GM18499 (cell line): ENCODE measurements at regions not wholly inside any gene's neighbourhood (a gene's known extent, or its start where the extent isn't known, plus 50 kb on each side); places are given as distances from the start of the nearest gene placed in this dataset.
"Not testable (repeated sequence)": the region's sequence is repeated elsewhere in the genome, so short reads cannot be mapped to it uniquely, and the experiment has no call there.

ENCODE experiments used
- ATAC-seq: cut with Tn5 transposase; IDR thresholded peaks from one replicate; pipeline ENCODE4 v1.9.1; 2021; ENCODE audit warnings: moderate number of reproducible peaks; ENCODE audit not compliant: insufficient read depth, unreplicated experiment

GRCh38 chr12:87202189-87202588 lies 827.0 kb downstream of the C12orf50 start:
- ATAC-seq: no peak

- ATAC-seq: no peak
Observed at GRCh38 chr12:87201598-87201997, 827.6 kb downstream of the C12orf50 start.

GRCh38 chr12:87200289-87200979 lies 828.8 kb downstream of the C12orf50 start:
- no peak for ATAC-seq

- no peak for ATAC-seq
Observed at GRCh38 chr12:87198181-87198580, 831.0 kb downstream of the C12orf50 start.

GRCh38 chr12:87196321-87196720 lies 832.9 kb downstream of the C12orf50 start:
- ATAC-seq: no peak

GRCh38 chr12:87194389-87194788 lies 834.8 kb downstream of the C12orf50 start:
- not testable (repeated sequence) for ATAC-seq

- no peak for ATAC-seq
Observed at GRCh38 chr12:87185367-87185766, 843.8 kb downstream of the C12orf50 start.

- no peak for ATAC-seq
Observed at GRCh38 chr12:87182696-87183233, 846.4 kb downstream of the C12orf50 start.

- no peak for ATAC-seq
Observed at GRCh38 chr12:87171356-87171755, 857.8 kb downstream of the C12orf50 start.

- ATAC-seq: no peak
Observed at GRCh38 chr12:87169010-87169409, 860.2 kb downstream of the C12orf50 start.

GRCh38 chr12:87165733-87166375 lies 863.3 kb downstream of the C12orf50 start:
- ATAC-seq: no peak

- no peak for ATAC-seq
Observed at GRCh38 chr12:87163122-87163521, 866.1 kb downstream of the C12orf50 start.

GRCh38 chr12:87160848-87161601 lies 868.2 kb downstream of the C12orf50 start:
- no peak for ATAC-seq

- no peak for ATAC-seq
Observed at GRCh38 chr12:87157791-87158190, 871.4 kb downstream of the C12orf50 start.

- no peak for ATAC-seq
Observed at GRCh38 chr12:87155621-87156020, 873.6 kb downstream of the C12orf50 start.

GRCh38 chr12:87152841-87153528 lies 876.2 kb downstream of the C12orf50 start:
- ATAC-seq: no peak

- ATAC-seq: no peak
Observed at GRCh38 chr12:87152075-87152474, 877.1 kb downstream of the C12orf50 start.

GRCh38 chr12:87150969-87151662 lies 878.1 kb downstream of the C12orf50 start:
- no peak for ATAC-seq

- no peak for ATAC-seq
Observed at GRCh38 chr12:87142342-87142741, 886.2 kb upstream of the MGAT4C start.

- no peak for ATAC-seq
Observed at GRCh38 chr12:87141091-87141490, 884.9 kb upstream of the MGAT4C start.
